CD14-positive monocyte (primary cell): ENCODE measurements at regions not wholly inside any gene's neighbourhood (a gene's known extent, or its start where the extent isn't known, plus 50 kb on each side); places are given as distances from the start of the nearest gene placed in this dataset.

ENCODE experiments used
- DNase-seq, 3 donors: peaks; one replicate each; pipeline ENCODE4 v3.0.0-alpha.2; 2011 to 2022
- H2AFZ ChIP-seq: 2 replicates; pipeline ENCODE4 v1.6.0; 2012; ENCODE audit warnings: mild to moderate bottlenecking, low read depth, low read length, inconsistent platforms; ENCODE audit not compliant: insufficient read depth, poor library complexity, severe bottlenecking
- H3K27ac ChIP-seq, 2 donors: 1 replicate in 1 of 2; 2 replicates in 1 of 2; pipeline ENCODE4 v1.5.1; 2012 to 2013; ENCODE audit warnings: low read length in 2 of 2, control low read depth in 1 of 2, inconsistent platforms in 1 of 2, low read depth in 1 of 2, mild to moderate bottlenecking in 1 of 2
- H3K27me3 ChIP-seq, 2 donors: one replicate each; pipeline versions ENCODE4 v1.6.0 to v1.6.1; 2011 to 2013; ENCODE audit warnings: low read length in 2 of 2; ENCODE audit not compliant: control insufficient read depth in 2 of 2, insufficient read depth in 2 of 2
- H3K36me3 ChIP-seq, 2 donors: replicated peaks in 1 of 2; 1 replicate in 1 of 2; 2 replicates in 1 of 2; pipeline versions ENCODE4 v1.5.1 to v1.6.1; 2012 to 2013; ENCODE audit warnings: low read length in 2 of 2, control low read depth in 1 of 2, inconsistent platforms in 1 of 2, mild to moderate bottlenecking in 1 of 2; ENCODE audit not compliant: insufficient read depth in 2 of 2, control insufficient read depth in 1 of 2
- H3K4me1 ChIP-seq, 2 donors: 1 replicate in 1 of 2; 2 replicates in 1 of 2; pipeline versions ENCODE4 v1.5.1 to v1.6.1; 2012 to 2013; ENCODE audit warnings: low read length in 2 of 2, control low read depth in 1 of 2, inconsistent platforms in 1 of 2, mild to moderate bottlenecking in 1 of 2, moderate library complexity in 1 of 2; ENCODE audit not compliant: insufficient read depth in 2 of 2, control insufficient read depth in 1 of 2
- H3K4me2 ChIP-seq: replicated peaks from 2 replicates; pipeline ENCODE3; 2012; ENCODE audit warnings: low read length, moderate library complexity, mild to moderate bottlenecking; ENCODE audit not compliant: poor library complexity, severe bottlenecking; ENCODE audit errors: extremely low read depth
- H3K4me3 ChIP-seq, 3 experiments: fragments of 200-600 bp in 1 of 3; sonication (generic) in 1 of 3; replicated peaks in 1 of 3; 1 replicate in 2 of 3; 2 replicates in 1 of 3; pipeline ENCODE4 v1.5.1; 2011 to 2013; ENCODE audit warnings: low read length in 3 of 3, mild to moderate bottlenecking in 3 of 3, control low read depth in 2 of 3, low read depth in 2 of 3, inconsistent platforms in 1 of 3, moderate library complexity in 1 of 3
- H3K79me2 ChIP-seq: 2 replicates; pipeline ENCODE4 v1.6.0; 2012; ENCODE audit warnings: mild to moderate bottlenecking, control low read depth, inconsistent platforms, low read length, moderate library complexity; ENCODE audit not compliant: insufficient read depth
- H3K9ac ChIP-seq: 2 replicates; pipeline ENCODE4 v1.6.0; 2017; ENCODE audit warnings: low read length, mild to moderate bottlenecking; ENCODE audit not compliant: insufficient read depth, poor library complexity, severe bottlenecking
- H3K9me3 ChIP-seq, 2 donors: replicated peaks in 1 of 2; 1 replicate in 1 of 2; 2 replicates in 1 of 2; pipeline versions ENCODE4 v1.5.1 to v1.6.1; 2012 to 2013; ENCODE audit warnings: low read length in 2 of 2, control low read depth in 1 of 2; ENCODE audit not compliant: control insufficient read depth in 1 of 2, insufficient read depth in 1 of 2
- H4K20me1 ChIP-seq: 2 replicates; pipeline ENCODE4 v1.6.0; 2012; ENCODE audit warnings: mild to moderate bottlenecking, low read length, control low read depth, moderate library complexity; ENCODE audit not compliant: insufficient read depth
- H3K27ac Mint-ChIP-seq, 7 donors: one replicate each; pipeline ENCODE4 v1.8.0; 2020; ENCODE audit warnings: mild to moderate bottlenecking in 7 of 7, mixed read lengths in 7 of 7, moderate library complexity in 6 of 7, inconsistent platforms in 2 of 7
- H3K27me3 Mint-ChIP-seq, 3 donors: one replicate each; pipeline ENCODE4 v1.8.0; 2021 to 2022; ENCODE audit warnings: low read depth in 3 of 3, mild to moderate bottlenecking in 3 of 3, mixed read lengths in 3 of 3, moderate library complexity in 3 of 3, inconsistent platforms in 1 of 3
- H3K36me3 Mint-ChIP-seq, 2 donors: one replicate each; pipeline ENCODE4 v1.8.0; 2020; ENCODE audit warnings: mixed read lengths in 2 of 2, inconsistent platforms in 1 of 2, mild to moderate bottlenecking in 1 of 2
- H3K4me1 Mint-ChIP-seq: one replicate; pipeline ENCODE4 v1.8.0; 2020; ENCODE audit warnings: mild to moderate bottlenecking, mixed read lengths
- H3K4me3 Mint-ChIP-seq, 2 donors: one replicate each; pipeline ENCODE4 v1.8.0; 2020; ENCODE audit warnings: mild to moderate bottlenecking in 2 of 2, mixed read lengths in 2 of 2, moderate library complexity in 1 of 2
- H3K9me3 Mint-ChIP-seq, 7 donors: one replicate each; pipeline ENCODE4 v1.8.0; 2020 to 2022; ENCODE audit warnings: mixed read lengths in 7 of 7, mild to moderate bottlenecking in 6 of 7, moderate library complexity in 6 of 7, inconsistent platforms in 2 of 7
- WGBS: methylation state at CpG from one replicate; pipeline ENCODE4 v1.1.5; 2013; ENCODE audit warnings: missing lambda C conversion rate; ENCODE audit not compliant: insufficient coverage; 5-methylcytosine and 5-hydroxymethylcytosine counted together
- intact Hi-C, 2 donors: fragments of 100-400 bp; cut with micrococcal nuclease; formaldehyde crosslinking; loops; one replicate each; pipeline versions ENCODE4 v1.15.0 to v1.15.1; 2023
- TF ChIP-seq, protein P1 (sequence below): fragments of 200-600 bp; IDR thresholded peaks from one replicate; pipeline ENCODE4 v1.8.0; 2022; ENCODE audit warnings: antibody characterized with exemption, mild to moderate bottlenecking

- Histone ChIP-seq H3K4me2 (no peak overlapping the region), H2AFZ (no peak overlapping the region), H3K9me3 (peaks cover 3 to 6% of the 10 kb centered on the region in 2 donors), H3K9ac (no peak overlapping the region), H3K27me3 (no peaks in the 10 kb centered on the region), H3K4me1 (no peaks in the 10 kb centered on the region), H3K4me3 (no peak overlapping the region), H3K79me2 (no peaks in the 10 kb centered on the region), H3K27ac (no peak overlapping the region), H4K20me1 (no peaks in the 10 kb centered on the region), H3K36me3 (no peaks in the 10 kb centered on the region)
- no peak for DNase-seq
- TF ChIP-seq, protein P1, sequence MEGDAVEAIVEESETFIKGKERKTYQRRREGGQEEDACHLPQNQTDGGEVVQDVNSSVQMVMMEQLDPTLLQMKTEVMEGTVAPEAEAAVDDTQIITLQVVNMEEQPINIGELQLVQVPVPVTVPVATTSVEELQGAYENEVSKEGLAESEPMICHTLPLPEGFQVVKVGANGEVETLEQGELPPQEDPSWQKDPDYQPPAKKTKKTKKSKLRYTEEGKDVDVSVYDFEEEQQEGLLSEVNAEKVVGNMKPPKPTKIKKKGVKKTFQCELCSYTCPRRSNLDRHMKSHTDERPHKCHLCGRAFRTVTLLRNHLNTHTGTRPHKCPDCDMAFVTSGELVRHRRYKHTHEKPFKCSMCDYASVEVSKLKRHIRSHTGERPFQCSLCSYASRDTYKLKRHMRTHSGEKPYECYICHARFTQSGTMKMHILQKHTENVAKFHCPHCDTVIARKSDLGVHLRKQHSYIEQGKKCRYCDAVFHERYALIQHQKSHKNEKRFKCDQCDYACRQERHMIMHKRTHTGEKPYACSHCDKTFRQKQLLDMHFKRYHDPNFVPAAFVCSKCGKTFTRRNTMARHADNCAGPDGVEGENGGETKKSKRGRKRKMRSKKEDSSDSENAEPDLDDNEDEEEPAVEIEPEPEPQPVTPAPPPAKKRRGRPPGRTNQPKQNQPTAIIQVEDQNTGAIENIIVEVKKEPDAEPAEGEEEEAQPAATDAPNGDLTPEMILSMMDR = no peak
- WGBS = 100% methylated on average over 1 of the region's 2 CpGs
- Mint-ChIP-seq H3K4me3 (no peak overlapping the region), H3K9me3 (peaks cover 0 to 14% (median 9%) of the 10 kb centered on the region in 7 donors), H3K36me3 (no peaks in the 10 kb centered on the region), H3K4me1 (no peaks in the 10 kb centered on the region), H3K27me3 (peaks cover 0 to 3% (median 0%) of the 10 kb centered on the region in 3 donors), H3K27ac (no peak overlapping the region)
- intact Hi-C loops = no loop called here
Measured at GRCh38 chr22:34943830-34944229, 122.1 kb upstream of the ISX start.

DNA sequence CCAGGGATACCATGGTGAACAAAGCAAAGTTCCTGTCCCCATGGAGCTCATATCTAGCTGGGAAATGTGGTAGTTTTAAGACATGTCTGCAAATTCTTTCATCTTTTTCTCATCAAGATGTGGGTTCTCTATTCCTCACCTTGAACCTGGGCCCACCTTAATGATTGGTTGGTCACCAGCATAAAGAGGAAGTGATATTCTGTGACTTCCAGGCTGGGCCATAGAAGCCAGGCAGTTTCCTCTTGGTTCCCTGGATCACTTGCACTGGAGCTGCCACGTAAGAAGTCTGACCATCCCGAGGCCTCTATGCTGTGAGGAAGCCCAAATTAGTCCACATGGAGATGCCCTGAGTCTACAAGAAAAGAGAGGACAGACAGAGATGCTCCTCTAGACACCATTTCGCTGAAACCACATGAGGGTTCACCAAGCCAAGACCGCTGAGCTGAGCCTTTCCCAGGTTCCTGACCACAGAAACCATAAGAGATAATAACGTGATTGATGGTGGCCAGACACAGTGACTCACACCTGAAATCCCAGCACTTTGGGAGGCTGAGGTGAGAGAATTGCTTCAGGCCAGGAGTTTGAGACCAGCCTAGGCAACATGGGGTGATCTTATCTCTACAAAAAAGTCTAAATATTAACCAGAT, 119.5 kb upstream of the ISX start:
- Histone ChIP-seq H3K79me2 (no peaks in the 10 kb centered on the region), H3K27me3 (no peaks in the 10 kb centered on the region), H3K36me3 (no peaks in the 10 kb centered on the region), H3K27ac (no peak overlapping the region), H4K20me1 (no peaks in the 10 kb centered on the region), H3K4me3 (no peak overlapping the region), H3K9ac (no peak overlapping the region), H3K9me3 (no peaks in the 10 kb centered on the region), H2AFZ (no peak overlapping the region), H3K4me2 (no peak overlapping the region), H3K4me1 (no peaks in the 10 kb centered on the region)
- intact Hi-C loops = no loop called here
- Mint-ChIP-seq H3K36me3 (no peaks in the 10 kb centered on the region), H3K9me3 (peaks cover 0 to 7% (median 2%) of the 10 kb centered on the region in 7 donors), H3K4me1 (no peaks in the 10 kb centered on the region), H3K27ac (no peak overlapping the region), H3K27me3 (peaks cover 0 to 3% (median 0%) of the 10 kb centered on the region in 3 donors), H3K4me3 (no peak overlapping the region)
- DNase-seq = no peak
- TF ChIP-seq, protein P1 = no peak
- WGBS = 81% methylated on average over 4 of the region's 5 CpGs
